CD4-positive, alpha-beta memory T cell (primary cell): ENCODE measurements at regions not wholly inside any gene's neighbourhood (a gene's known extent, or its start where the extent isn't known, plus 50 kb on each side); places are given as distances from the start of the nearest gene placed in this dataset.

Experiments
- CTCF ChIA-PET: fragments of 350-600 bp; sonication (Branson Sonifier 250); formaldehyde crosslinking; loops from one replicate; lab custom pipeline; 2021; ENCODE audit warnings: inconsistent platforms; ENCODE audit not compliant: partially characterized antibody; lab: Charles Lee
- POLR2A ChIA-PET: fragments of 350-600 bp; sonication (Branson Sonifier 250); formaldehyde crosslinking; loops from one replicate; lab custom pipeline; 2021; ENCODE audit not compliant: partially characterized antibody; lab: Charles Lee
- DNase-seq, 5 donors: peaks; one replicate each; pipeline versions ENCODE4 v3.0.0 to v3.0.0-alpha.2; 2020 to 2022; ENCODE audit warnings: mixed read lengths in 1 of 5
- H3K27ac ChIP-seq: one replicate; pipeline ENCODE4 v1.7.0; 2013; ENCODE audit warnings: low read depth, low read length
- H3K27me3 ChIP-seq: 2 replicates; pipeline ENCODE4 v1.7.0; 2013; ENCODE audit warnings: mild to moderate bottlenecking, low read length, moderate library complexity; ENCODE audit not compliant: insufficient read depth
- H3K36me3 ChIP-seq: 2 replicates; pipeline ENCODE4 v1.7.0; 2013; ENCODE audit warnings: mild to moderate bottlenecking, low read length, moderate library complexity; ENCODE audit not compliant: insufficient read depth
- H3K4me1 ChIP-seq: 2 replicates; pipeline ENCODE4 v1.7.0; 2013; ENCODE audit warnings: mild to moderate bottlenecking, low read length, moderate library complexity; ENCODE audit not compliant: insufficient read depth
- H3K4me3 ChIP-seq, 2 donors: one replicate each; pipeline ENCODE4 v1.7.0; 2013; ENCODE audit warnings: low read length in 2 of 2, mild to moderate bottlenecking in 1 of 2
- H3K9me3 ChIP-seq, 2 donors: one replicate each; pipeline ENCODE4 v1.7.0; 2013; ENCODE audit warnings: low read length in 2 of 2, control low read depth in 1 of 2; ENCODE audit not compliant: control insufficient read depth in 1 of 2
- H3K27ac Mint-ChIP-seq, 7 donors: one replicate each; pipeline ENCODE4 v1.8.0; 2020 to 2021; ENCODE audit warnings: mixed read lengths in 7 of 7, mild to moderate bottlenecking in 6 of 7, inconsistent platforms in 3 of 7, moderate library complexity in 3 of 7
- H3K27me3 Mint-ChIP-seq, 2 donors: one replicate each; pipeline ENCODE4 v1.8.0; 2020 to 2021; ENCODE audit warnings: mixed read lengths in 2 of 2
- H3K36me3 Mint-ChIP-seq, 2 donors: one replicate each; pipeline ENCODE4 v1.8.0; 2020 to 2021; ENCODE audit warnings: mixed read lengths in 2 of 2, inconsistent platforms in 1 of 2, mild to moderate bottlenecking in 1 of 2
- H3K4me1 Mint-ChIP-seq, 4 donors: one replicate each; pipeline ENCODE4 v1.8.0; 2020 to 2021; ENCODE audit warnings: mixed read lengths in 4 of 4, mild to moderate bottlenecking in 1 of 4
- H3K4me3 Mint-ChIP-seq, 8 donors: one replicate each; pipeline ENCODE4 v1.8.0; 2020 to 2021; ENCODE audit warnings: mixed read lengths in 8 of 8, mild to moderate bottlenecking in 7 of 8, moderate library complexity in 6 of 8, inconsistent platforms in 3 of 8
- H3K9me3 Mint-ChIP-seq, 8 donors: one replicate each; pipeline ENCODE4 v1.8.0; 2020 to 2021; ENCODE audit warnings: mixed read lengths in 8 of 8, mild to moderate bottlenecking in 5 of 8, inconsistent platforms in 3 of 8, moderate library complexity in 1 of 8
- intact Hi-C: fragments of 100-400 bp; cut with micrococcal nuclease; formaldehyde crosslinking; loops from one replicate; pipeline ENCODE4 v1.15.1; 2023

GRCh38 chr7:10075866-10076265 lies 897.8 kb upstream of the PHF14 start:
- ChIA-PET POLR2A (no interaction called here), CTCF (no interaction called here)
- no peaks in the 10 kb centered on the region for H3K4me1 Mint-ChIP-seq
- Histone ChIP-seq H3K36me3 (no peaks in the 10 kb centered on the region), H3K27me3 (no peaks in the 10 kb centered on the region), H3K27ac (no peak overlapping the region), H3K4me3 (no peak overlapping the region), H3K9me3 (no peaks in the 10 kb centered on the region), H3K4me1 (no peaks in the 10 kb centered on the region)
- DNase-seq = no peak
- H3K27ac Mint-ChIP-seq = no peak overlapping the region
- H3K9me3 Mint-ChIP-seq = peaks cover 0 to 10% (median 4%) of the 10 kb centered on the region in 8 donors
- H3K36me3 Mint-ChIP-seq = no peaks in the 10 kb centered on the region
- H3K4me3 Mint-ChIP-seq = no peak overlapping the region
- intact Hi-C loops = no loop called here
- no peaks in the 10 kb centered on the region for H3K27me3 Mint-ChIP-seq

- H3K4me3 ChIP-seq = no peak overlapping the region
- H3K27me3 Mint-ChIP-seq = no peaks in the 10 kb centered on the region
- H3K36me3 Mint-ChIP-seq = no peaks in the 10 kb centered on the region
- H3K27me3 ChIP-seq = no peaks in the 10 kb centered on the region
- no peak overlapping the region for H3K4me3 Mint-ChIP-seq
- CTCF ChIA-PET = no interaction called here
- H3K36me3 ChIP-seq = no peaks in the 10 kb centered on the region
- H3K4me1 ChIP-seq = no peaks in the 10 kb centered on the region
- POLR2A ChIA-PET = no interaction called here
- H3K4me1 Mint-ChIP-seq = no peaks in the 10 kb centered on the region
- peaks cover 0 to 12% (median 4%) of the 10 kb centered on the region in 8 donors for H3K9me3 Mint-ChIP-seq
- DNase-seq = no peak
- no peak overlapping the region for H3K27ac ChIP-seq
- no peaks in the 10 kb centered on the region for H3K9me3 ChIP-seq
- intact Hi-C loops = no loop called here
- no peak overlapping the region for H3K27ac Mint-ChIP-seq
These were observed 896.9 kb upstream of the PHF14 start for GRCh38 chr7:10076660-10077300.

- Mint-ChIP-seq H3K27me3 (no peaks in the 10 kb centered on the region), H3K36me3 (no peaks in the 10 kb centered on the region), H3K9me3 (peaks cover 0 to 12% (median 8%) of the 10 kb centered on the region in 8 donors), H3K4me3 (no peak overlapping the region), H3K27ac (no peak overlapping the region), H3K4me1 (no peaks in the 10 kb centered on the region)
- no peak for DNase-seq
- H3K27ac ChIP-seq = no peak overlapping the region
- POLR2A ChIA-PET = no interaction called here
- no peaks in the 10 kb centered on the region for H3K27me3 ChIP-seq
- no peaks in the 10 kb centered on the region for H3K36me3 ChIP-seq
- no peak overlapping the region for H3K4me3 ChIP-seq
- CTCF ChIA-PET = no interaction called here
- no peaks in the 10 kb centered on the region for H3K9me3 ChIP-seq
- H3K4me1 ChIP-seq = no peaks in the 10 kb centered on the region
- intact Hi-C loops = no loop called here
These were observed 894.1 kb upstream of the PHF14 start for GRCh38 chr7:10079572-10079971.

- no peak overlapping the region for H3K4me3 Mint-ChIP-seq
- H3K4me1 Mint-ChIP-seq = no peaks in the 10 kb centered on the region
- Histone ChIP-seq H3K27ac (no peak overlapping the region), H3K4me3 (no peak overlapping the region), H3K4me1 (no peaks in the 10 kb centered on the region), H3K36me3 (no peaks in the 10 kb centered on the region), H3K9me3 (no peaks in the 10 kb centered on the region), H3K27me3 (no peaks in the 10 kb centered on the region)
- no peak for DNase-seq
- H3K36me3 Mint-ChIP-seq = no peaks in the 10 kb centered on the region
- intact Hi-C loops = no loop called here
- no peak overlapping the region for H3K27ac Mint-ChIP-seq
- CTCF ChIA-PET = no interaction called here
- peaks cover 0 to 11% (median 6%) of the 10 kb centered on the region in 8 donors for H3K9me3 Mint-ChIP-seq
- POLR2A ChIA-PET = no interaction called here
- no peaks in the 10 kb centered on the region for H3K27me3 Mint-ChIP-seq
These were observed 890.8 kb upstream of the PHF14 start for GRCh38 chr7:10082896-10083295.

GRCh38 chr7:10083766-10084165 lies 889.9 kb upstream of the PHF14 start:
- H3K4me1 ChIP-seq = no peaks in the 10 kb centered on the region
- Mint-ChIP-seq H3K27ac (no peak overlapping the region), H3K27me3 (no peaks in the 10 kb centered on the region), H3K36me3 (no peaks in the 10 kb centered on the region), H3K9me3 (peaks cover 0 to 13% (median 6%) of the 10 kb centered on the region in 8 donors), H3K4me3 (no peak overlapping the region), H3K4me1 (no peaks in the 10 kb centered on the region)
- H3K4me3 ChIP-seq = no peak overlapping the region
- no peaks in the 10 kb centered on the region for H3K36me3 ChIP-seq
- POLR2A ChIA-PET = no interaction called here
- H3K27ac ChIP-seq = no peak overlapping the region
- no peaks in the 10 kb centered on the region for H3K9me3 ChIP-seq
- DNase-seq = no peak
- CTCF ChIA-PET = no interaction called here
- intact Hi-C loops = no loop called here
- H3K27me3 ChIP-seq = no peaks in the 10 kb centered on the region

GRCh38 chr7:10085231-10085630 lies 888.4 kb upstream of the PHF14 start:
- Histone ChIP-seq H3K4me1 (no peaks in the 10 kb centered on the region), H3K4me3 (no peak overlapping the region), H3K27me3 (no peaks in the 10 kb centered on the region), H3K27ac (no peak overlapping the region), H3K9me3 (no peaks in the 10 kb centered on the region), H3K36me3 (no peaks in the 10 kb centered on the region)
- intact Hi-C loops = no loop called here
- no peaks in the 10 kb centered on the region for H3K4me1 Mint-ChIP-seq
- no peak for DNase-seq
- peaks cover 0 to 10% (median 6%) of the 10 kb centered on the region in 8 donors for H3K9me3 Mint-ChIP-seq
- no peaks in the 10 kb centered on the region for H3K27me3 Mint-ChIP-seq
- H3K36me3 Mint-ChIP-seq = no peaks in the 10 kb centered on the region
- CTCF ChIA-PET = no interaction called here
- no peak overlapping the region for H3K27ac Mint-ChIP-seq
- no peak overlapping the region for H3K4me3 Mint-ChIP-seq
- POLR2A ChIA-PET = no interaction called here

GRCh38 chr7:10100572-10100971 lies 873.1 kb upstream of the PHF14 start:
- no peak for DNase-seq
- Histone ChIP-seq H3K27ac (no peak overlapping the region), H3K4me1 (no peaks in the 10 kb centered on the region), H3K9me3 (no peaks in the 10 kb centered on the region), H3K36me3 (no peaks in the 10 kb centered on the region), H3K27me3 (no peaks in the 10 kb centered on the region), H3K4me3 (no peak overlapping the region)
- ChIA-PET CTCF (no interaction called here), POLR2A (no interaction called here)
- no peak overlapping the region for H3K4me3 Mint-ChIP-seq
- H3K36me3 Mint-ChIP-seq = no peaks in the 10 kb centered on the region
- H3K9me3 Mint-ChIP-seq = peaks cover 0 to 4% (median 0%) of the 10 kb centered on the region in 8 donors
- no peaks in the 10 kb centered on the region for H3K27me3 Mint-ChIP-seq
- H3K4me1 Mint-ChIP-seq = no peaks in the 10 kb centered on the region
- H3K27ac Mint-ChIP-seq = no peak overlapping the region
- intact Hi-C loops = no loop called here

GRCh38 chr7:10101351-10101750 lies 872.3 kb upstream of the PHF14 start:
- ChIA-PET CTCF (no interaction called here), POLR2A (no interaction called here)
- no peak overlapping the region for H3K27ac Mint-ChIP-seq
- H3K4me3 Mint-ChIP-seq = no peak overlapping the region
- H3K9me3 Mint-ChIP-seq = peaks cover 0 to 4% (median 0%) of the 10 kb centered on the region in 8 donors
- Histone ChIP-seq H3K9me3 (no peaks in the 10 kb centered on the region), H3K4me1 (no peaks in the 10 kb centered on the region), H3K27me3 (no peaks in the 10 kb centered on the region), H3K27ac (no peak overlapping the region), H3K36me3 (no peaks in the 10 kb centered on the region), H3K4me3 (no peak overlapping the region)
- no peaks in the 10 kb centered on the region for H3K36me3 Mint-ChIP-seq
- H3K27me3 Mint-ChIP-seq = no peaks in the 10 kb centered on the region
- intact Hi-C loops = no loop called here
- no peaks in the 10 kb centered on the region for H3K4me1 Mint-ChIP-seq
- DNase-seq = no peak
